ENCODE measurements at regions not wholly inside any gene's neighbourhood (a gene's known extent, or its start where the extent isn't known, plus 50 kb on each side); places are given as distances from the start of the nearest gene placed in this dataset.

GRCh38 chrX:125006704-125007103, 313.0 kb upstream of the TEX13C start:
- no peak for FAIRE-seq

- peak; percentile 56 for FAIRE-seq
Measured at GRCh38 chrX:125012585-125012984, 307.1 kb upstream of the TEX13C start.

- FAIRE-seq, result no peak
Measured at GRCh38 chrX:125029131-125029530, 290.5 kb upstream of the TEX13C start.

Data from islet of Langerhans (tissue), 1 donor.